Spleen (tissue), 7 donors: ENCODE measurements at regions not wholly inside any gene's neighbourhood (a gene's known extent, or its start where the extent isn't known, plus 50 kb on each side); places are given as distances from the start of the nearest gene placed in this dataset.
"Not testable (repeated sequence)": the region's sequence is repeated elsewhere in the genome, so short reads cannot be mapped to it uniquely, and the experiment has no call there.

Experiments
- POLR2A ChIP-seq, 3 donors: fragments of 450-650 bp; IDR thresholded peaks; one replicate each; pipeline ENCODE4 v1.5.1; 2017; ENCODE audit warnings: antibody characterized with exemption in 3 of 3, mild to moderate bottlenecking in 1 of 3
- TF ChIP-seq, protein P1 (sequence below), 11 experiments: fragments of 200-600 bp in 7 of 11; fragments of 450-650 bp in 4 of 11; sonication (generic) in 4 of 11; IDR thresholded peaks in 8 of 11; conservative IDR thresholded peaks in 3 of 11; 1 replicate in 7 of 11; 2 replicates in 4 of 11; pipeline versions ENCODE4 v1.4.0 to v1.8.0; 2016 to 2021; ENCODE audit warnings: antibody characterized with exemption in 11 of 11, inconsistent platforms in 4 of 11, mild to moderate bottlenecking in 1 of 11
- donor health status: DM: no; HTN: no; CAD: no; lungs with moderate emphysema.
- donor health status: DM: no; HTN: no; CAD: no.
- donor health status: DM: no; HTN: no; CAD: no.

- not testable (repeated sequence) for TF ChIP-seq POLR2A (IDR thresholded peaks at IDR 0.05)
- TF ChIP-seq, protein P1, sequence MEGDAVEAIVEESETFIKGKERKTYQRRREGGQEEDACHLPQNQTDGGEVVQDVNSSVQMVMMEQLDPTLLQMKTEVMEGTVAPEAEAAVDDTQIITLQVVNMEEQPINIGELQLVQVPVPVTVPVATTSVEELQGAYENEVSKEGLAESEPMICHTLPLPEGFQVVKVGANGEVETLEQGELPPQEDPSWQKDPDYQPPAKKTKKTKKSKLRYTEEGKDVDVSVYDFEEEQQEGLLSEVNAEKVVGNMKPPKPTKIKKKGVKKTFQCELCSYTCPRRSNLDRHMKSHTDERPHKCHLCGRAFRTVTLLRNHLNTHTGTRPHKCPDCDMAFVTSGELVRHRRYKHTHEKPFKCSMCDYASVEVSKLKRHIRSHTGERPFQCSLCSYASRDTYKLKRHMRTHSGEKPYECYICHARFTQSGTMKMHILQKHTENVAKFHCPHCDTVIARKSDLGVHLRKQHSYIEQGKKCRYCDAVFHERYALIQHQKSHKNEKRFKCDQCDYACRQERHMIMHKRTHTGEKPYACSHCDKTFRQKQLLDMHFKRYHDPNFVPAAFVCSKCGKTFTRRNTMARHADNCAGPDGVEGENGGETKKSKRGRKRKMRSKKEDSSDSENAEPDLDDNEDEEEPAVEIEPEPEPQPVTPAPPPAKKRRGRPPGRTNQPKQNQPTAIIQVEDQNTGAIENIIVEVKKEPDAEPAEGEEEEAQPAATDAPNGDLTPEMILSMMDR (IDR thresholded peaks at IDR 0.05 in 8 of 11, conservative IDR thresholded peaks at IDR 0.05 in 3 of 11): not testable (repeated sequence)
Observed at GRCh38 chr7:94728893-94729292, 73.0 kb upstream of the SGCE start.
